ENCODE measurements at regions not wholly inside any gene's neighbourhood (a gene's known extent, or its start where the extent isn't known, plus 50 kb on each side); places are given as distances from the start of the nearest gene placed in this dataset.

- in situ Hi-C loops (cut with MboI) = no loop called here
- TF ChIP-seq EZH2phosphoT487 (IDR thresholded peaks at IDR 0.05; ENCODE audit: insufficient read depth, low read depth) (no peak), EZH2 (IDR thresholded peaks at IDR 0.05; ENCODE audit: insufficient read depth, poor library complexity, severe bottlenecking) (no peak)
Measured at GRCh38 chr7:31204071-31204470, 136.5 kb downstream of the NEUROD6 start.

GRCh38 chr7:31203551-31203950, 137.0 kb downstream of the NEUROD6 start:
- Histone ChIP-seq H3K27ac (no peak overlapping the region), H3K9ac (no peak overlapping the region), H2AFZ (no peak overlapping the region), H3K4me2 (ENCODE audit: unreplicated experiment) (no peak overlapping the region), H3K4me3 (no peak overlapping the region), H3K9me3 (ENCODE audit: low read depth) (no peaks in the 10 kb centered on the region), H3K9me2 (ENCODE audit: insufficient read depth) (no peaks in the 10 kb centered on the region), H3K27me3 (replicated peaks; ENCODE audit: insufficient read depth) (no peaks in the 10 kb centered on the region), H3F3A (ENCODE audit: insufficient read depth) (no peaks in the 10 kb centered on the region), H3K79me2 (ENCODE audit: insufficient read depth) (no peaks in the 10 kb centered on the region), H4K20me1 (ENCODE audit: insufficient read depth) (no peaks in the 10 kb centered on the region), H3K36me3 (ENCODE audit: low read depth) (no peaks in the 10 kb centered on the region), H3K4me1 (ENCODE audit: insufficient read depth) (no peaks in the 10 kb centered on the region)
- WGBS, 2 experiments (ENCODE audit: low coverage in 1 of 2, low lambda C conversion rate in 2 of 2, missing lambda C conversion rate in 2 of 2) = 6% methylated on average over 2 of the region's 2 CpGs
- no peak for DNase-seq
- in situ Hi-C loops (cut with MboI) = no loop called here
- no peak for TF ChIP-seq EZH2 (IDR thresholded peaks at IDR 0.05; ENCODE audit: insufficient read depth, poor library complexity, severe bottlenecking)
- no peak for TF ChIP-seq EZH2phosphoT487 (IDR thresholded peaks at IDR 0.05; ENCODE audit: insufficient read depth, low read depth)

More at GRCh38 chr7:31204071-31204470, 136.5 kb downstream of the NEUROD6 start:
- 9 to 13% methylated on average over 2 of the region's 2 CpGs for WGBS, 2 experiments (ENCODE audit: low coverage in 1 of 2, low lambda C conversion rate in 2 of 2, missing lambda C conversion rate in 2 of 2)
- no peak for DNase-seq
- no peaks in the 10 kb centered on the region for H3F3A ChIP-seq (ENCODE audit: insufficient read depth)
- H3K79me2 ChIP-seq (ENCODE audit: insufficient read depth) = no peaks in the 10 kb centered on the region
- no peaks in the 10 kb centered on the region for H3K9me3 ChIP-seq (ENCODE audit: low read depth)
- no peaks in the 10 kb centered on the region for H3K27me3 ChIP-seq (replicated peaks; ENCODE audit: insufficient read depth)
- no peak overlapping the region for H2AFZ ChIP-seq
- no peaks in the 10 kb centered on the region for H3K4me1 ChIP-seq (ENCODE audit: insufficient read depth)
- no peak overlapping the region for H3K27ac ChIP-seq
- no peak overlapping the region for H3K9ac ChIP-seq
- H3K36me3 ChIP-seq (ENCODE audit: low read depth) = no peaks in the 10 kb centered on the region
- no peak overlapping the region for H3K4me3 ChIP-seq
- no peaks in the 10 kb centered on the region for H4K20me1 ChIP-seq (ENCODE audit: insufficient read depth)
- H3K4me2 ChIP-seq (ENCODE audit: unreplicated experiment) = no peak overlapping the region
- H3K9me2 ChIP-seq (ENCODE audit: insufficient read depth) = no peaks in the 10 kb centered on the region

- Histone ChIP-seq H3K27me3 (replicated peaks; ENCODE audit: insufficient read depth) (no peaks in the 10 kb centered on the region), H3K9me3 (ENCODE audit: low read depth) (no peaks in the 10 kb centered on the region), H4K20me1 (ENCODE audit: insufficient read depth) (no peaks in the 10 kb centered on the region), H2AFZ (no peak overlapping the region), H3K4me2 (ENCODE audit: unreplicated experiment) (no peak overlapping the region), H3K27ac (no peak overlapping the region), H3K9me2 (ENCODE audit: insufficient read depth) (no peaks in the 10 kb centered on the region), H3K4me3 (no peak overlapping the region), H3K4me1 (ENCODE audit: insufficient read depth) (no peaks in the 10 kb centered on the region), H3K36me3 (ENCODE audit: low read depth) (no peaks in the 10 kb centered on the region), H3K79me2 (ENCODE audit: insufficient read depth) (no peaks in the 10 kb centered on the region), H3K9ac (no peak overlapping the region), H3F3A (ENCODE audit: insufficient read depth) (no peaks in the 10 kb centered on the region)
- 46 to 48% methylated on average over 6 of the region's 6 CpGs for WGBS, 2 experiments (ENCODE audit: low coverage in 1 of 2, low lambda C conversion rate in 2 of 2, missing lambda C conversion rate in 2 of 2)
- in situ Hi-C loops (cut with MboI) = no loop called here
- TF ChIP-seq EZH2 (IDR thresholded peaks at IDR 0.05; ENCODE audit: insufficient read depth, poor library complexity, severe bottlenecking) = no peak
- TF ChIP-seq EZH2phosphoT487 (IDR thresholded peaks at IDR 0.05; ENCODE audit: insufficient read depth, low read depth) = no peak
- DNase-seq = no peak
Measured at GRCh38 chr7:31202801-31203200, 137.7 kb downstream of the NEUROD6 start.

- H3K4me2 ChIP-seq (ENCODE audit: unreplicated experiment) = peak overlapping the region; percentile 26
- H3K9me2 ChIP-seq (ENCODE audit: insufficient read depth) = no peaks in the 10 kb centered on the region
- H3K4me1 ChIP-seq (ENCODE audit: insufficient read depth) = no peaks in the 10 kb centered on the region
- WGBS, 2 experiments (ENCODE audit: low coverage in 1 of 2, low lambda C conversion rate in 2 of 2, missing lambda C conversion rate in 2 of 2) = 5 to 6% methylated on average over 27 of the region's 27 CpGs
- no peaks in the 10 kb centered on the region for H3K79me2 ChIP-seq (ENCODE audit: insufficient read depth)
- H3K36me3 ChIP-seq (ENCODE audit: low read depth) = no peaks in the 10 kb centered on the region
- in situ Hi-C loops (cut with MboI) = no loop called here
- DNase-seq = peak; percentile 71
- TF ChIP-seq EZH2phosphoT487 (IDR thresholded peaks at IDR 0.05; ENCODE audit: insufficient read depth, low read depth) (no peak), EZH2 (IDR thresholded peaks at IDR 0.05; ENCODE audit: insufficient read depth, poor library complexity, severe bottlenecking) (no peak)
- no peak overlapping the region for H3K27ac ChIP-seq
- H3K9me3 ChIP-seq (ENCODE audit: low read depth) = no peaks in the 10 kb centered on the region
- 0 out of 2 replicates have a peak overlapping the region, but pooled peaks have one; percentile 23 for H2AFZ ChIP-seq
- no peaks in the 10 kb centered on the region; the same call in 1 of the 2 replicates for H3K27me3 ChIP-seq (replicated peaks; ENCODE audit: insufficient read depth)
- H3K4me3 ChIP-seq = no peak overlapping the region
- H4K20me1 ChIP-seq (ENCODE audit: insufficient read depth) = no peaks in the 10 kb centered on the region
- no peaks in the 10 kb centered on the region for H3F3A ChIP-seq (ENCODE audit: insufficient read depth)
- no peak overlapping the region for H3K9ac ChIP-seq
Measured at GRCh38 chr7:31192986-31193385, 140.9 kb downstream of the ADCYAP1R1 start.

GRCh38 chr7:31190906-31191305, 138.8 kb downstream of the ADCYAP1R1 start:
- in situ Hi-C loops (cut with MboI) = no loop called here
- Histone ChIP-seq H3K27me3 (replicated peaks; ENCODE audit: insufficient read depth) (no peaks in the 10 kb centered on the region), H3K36me3 (ENCODE audit: low read depth) (no peaks in the 10 kb centered on the region), H3K9me2 (ENCODE audit: insufficient read depth) (no peaks in the 10 kb centered on the region), H3K4me2 (ENCODE audit: unreplicated experiment) (no peak overlapping the region), H2AFZ (no peak overlapping the region), H3K79me2 (ENCODE audit: insufficient read depth) (no peaks in the 10 kb centered on the region), H3K27ac (no peak overlapping the region), H3K4me3 (no peak overlapping the region), H4K20me1 (ENCODE audit: insufficient read depth) (no peaks in the 10 kb centered on the region), H3K4me1 (ENCODE audit: insufficient read depth) (no peaks in the 10 kb centered on the region), H3K9me3 (ENCODE audit: low read depth) (no peaks in the 10 kb centered on the region), H3K9ac (no peak overlapping the region), H3F3A (ENCODE audit: insufficient read depth) (no peaks in the 10 kb centered on the region)
- TF ChIP-seq EZH2phosphoT487 (IDR thresholded peaks at IDR 0.05; ENCODE audit: insufficient read depth, low read depth) = no peak
- TF ChIP-seq EZH2 (IDR thresholded peaks at IDR 0.05; ENCODE audit: insufficient read depth, poor library complexity, severe bottlenecking) = no peak
- DNase-seq = no peak
- 40 to 41% methylated on average over 3 of the region's 3 CpGs for WGBS, 2 experiments (ENCODE audit: low coverage in 1 of 2, low lambda C conversion rate in 2 of 2, missing lambda C conversion rate in 2 of 2)
